PC-3 (cell line): ENCODE measurements at regions not wholly inside any gene's neighbourhood (a gene's known extent, or its start where the extent isn't known, plus 50 kb on each side); places are given as distances from the start of the nearest gene placed in this dataset.

Source experiments
- CTCF ChIP-seq: fragments of 300-600 bp; sonication (generic); conservative IDR thresholded peaks from 2 replicates; pipeline ENCODE4 v1.5.1; 2017; ENCODE audit warnings: antibody characterized with exemption, low read depth, mild to moderate bottlenecking, low read length
- EZH2 ChIP-seq: fragments of 300-600 bp; sonication (generic); IDR thresholded peaks from one replicate; pipeline ENCODE4 v1.6.1; 2017; ENCODE audit warnings: antibody characterized with exemption, mild to moderate bottlenecking, low read length; ENCODE audit not compliant: unreplicated experiment
- EZH2phosphoT487 ChIP-seq: fragments of 300-600 bp; sonication (generic); IDR thresholded peaks from 2 replicates; pipeline ENCODE4 v1.6.1; 2018; ENCODE audit warnings: mild to moderate bottlenecking, antibody characterized with exemption, low read length, borderline replicate concordance

- no peak for TF ChIP-seq CTCF
- TF ChIP-seq EZH2 = no peak
- TF ChIP-seq EZH2phosphoT487 = no peak
Measured at GRCh38 chr2:14536976-14537375, 95.5 kb upstream of the LRATD1 start.
